ENCODE measurements at regions not wholly inside any gene's neighbourhood (a gene's known extent, or its start where the extent isn't known, plus 50 kb on each side); places are given as distances from the start of the nearest gene placed in this dataset.
"Not testable (repeated sequence)": the region's sequence is repeated elsewhere in the genome, so short reads cannot be mapped to it uniquely, and the experiment has no call there.

GRCh38 chr3:24682141-24682547 lies 187.5 kb upstream of the THRB start:
- H3K4me1 ChIP-seq (ENCODE audit: control insufficient read depth in 5 of 5, insufficient read depth in 5 of 5, low read length in 5 of 5) = peaks cover 0 to 7% (median 4%) of the 10 kb centered on the region in 5 donors
- H3K4me3 ChIP-seq (ENCODE audit: low read depth in 1 of 5, low read length in 5 of 5) = no peak overlapping the region
- no peak overlapping the region for H3K9ac ChIP-seq (ENCODE audit: low read length in 5 of 5)
- no peaks in the 10 kb centered on the region for H3K9me3 ChIP-seq (ENCODE audit: control insufficient read depth in 5 of 5, low read length in 5 of 5)
- no peak overlapping the region for H3K27ac ChIP-seq (ENCODE audit: low read depth, low read length)
- no peaks in the 10 kb centered on the region for H3K27me3 ChIP-seq (ENCODE audit: control insufficient read depth in 5 of 5, insufficient read depth in 4 of 5, low read length in 5 of 5)
- H3K36me3 ChIP-seq (ENCODE audit: control insufficient read depth in 5 of 5, insufficient read depth in 5 of 5, low read length in 5 of 5) = no peaks in the 10 kb centered on the region

DNA sequence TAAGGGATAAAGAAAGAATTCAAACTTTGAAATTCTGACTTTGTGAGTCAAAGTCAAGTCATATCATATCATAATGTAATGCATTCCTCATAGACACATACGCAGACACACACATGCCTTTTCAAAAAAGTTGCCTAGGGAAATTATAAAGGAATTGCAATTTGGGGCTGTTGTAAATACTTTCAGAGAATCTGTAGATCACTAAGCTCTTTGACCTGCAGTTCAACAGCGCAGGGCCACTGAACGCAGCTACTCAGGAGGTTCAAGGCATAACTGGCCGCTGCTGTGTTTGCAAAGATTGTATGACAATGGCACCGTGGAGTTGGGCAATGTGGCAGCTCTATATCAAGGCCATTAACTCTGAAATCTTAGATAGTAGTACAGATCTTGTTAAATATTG lies 188.4 kb upstream of the THRB start:
- Histone ChIP-seq H3K4me3 (ENCODE audit: low read depth in 1 of 5, low read length in 5 of 5) (no peak overlapping the region), H3K9ac (ENCODE audit: low read length in 5 of 5) (no peak overlapping the region), H3K9me3 (ENCODE audit: control insufficient read depth in 5 of 5, low read length in 5 of 5) (no peaks in the 10 kb centered on the region), H3K4me1 (ENCODE audit: control insufficient read depth in 5 of 5, insufficient read depth in 5 of 5, low read length in 5 of 5) (peaks cover 0 to 4% (median 0%) of the 10 kb centered on the region in 5 donors), H3K27ac (ENCODE audit: low read depth, low read length) (no peak overlapping the region), H3K36me3 (ENCODE audit: control insufficient read depth in 5 of 5, insufficient read depth in 5 of 5, low read length in 5 of 5) (no peaks in the 10 kb centered on the region), H3K27me3 (ENCODE audit: control insufficient read depth in 5 of 5, insufficient read depth in 4 of 5, low read length in 5 of 5) (no peaks in the 10 kb centered on the region)

DNA sequence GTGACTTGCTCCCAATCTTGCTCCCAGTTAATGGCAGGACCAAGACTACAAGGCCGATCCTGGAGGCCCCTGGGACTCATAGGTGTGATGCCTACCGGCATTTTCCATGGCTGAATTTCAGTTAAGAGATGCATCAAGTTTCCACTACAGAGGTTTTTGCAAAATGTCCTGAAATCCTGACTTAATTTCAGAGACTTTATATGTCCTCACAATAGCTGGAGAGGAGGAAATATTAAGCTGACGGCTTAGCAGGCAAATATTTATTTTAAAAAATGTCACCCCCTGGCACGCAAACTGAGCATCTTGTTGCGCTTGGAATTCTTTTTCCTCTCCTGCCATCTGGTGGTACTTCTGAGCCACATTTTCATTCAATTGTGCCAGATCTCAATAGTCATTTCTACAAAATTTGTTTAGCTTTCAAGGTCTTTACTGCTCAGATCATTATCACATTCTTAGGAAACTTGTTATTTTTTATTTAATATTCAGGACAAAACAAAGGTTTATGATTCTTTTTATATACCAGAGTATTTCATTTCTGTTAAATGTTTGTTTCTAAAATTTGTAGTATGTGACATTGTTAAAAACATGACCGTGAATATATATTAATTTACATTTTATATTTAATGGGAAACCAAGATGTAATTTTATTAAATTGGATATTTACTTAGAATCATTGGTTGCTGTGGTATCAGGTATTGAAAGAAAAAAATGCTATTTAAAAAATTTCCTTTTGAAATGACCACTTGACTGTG lies 189.2 kb upstream of the THRB start:
- Histone ChIP-seq H3K4me3 (ENCODE audit: low read depth in 1 of 5, low read length in 5 of 5) (no peak overlapping the region), H3K4me1 (ENCODE audit: control insufficient read depth in 5 of 5, insufficient read depth in 5 of 5, low read length in 5 of 5) (peaks cover 0 to 3% (median 0%) of the 10 kb centered on the region in 5 donors), H3K36me3 (ENCODE audit: control insufficient read depth in 5 of 5, insufficient read depth in 5 of 5, low read length in 5 of 5) (no peaks in the 10 kb centered on the region), H3K27ac (ENCODE audit: low read depth, low read length) (no peak overlapping the region), H3K27me3 (ENCODE audit: control insufficient read depth in 5 of 5, insufficient read depth in 4 of 5, low read length in 5 of 5) (no peaks in the 10 kb centered on the region), H3K9me3 (ENCODE audit: control insufficient read depth in 5 of 5, low read length in 5 of 5) (no peaks in the 10 kb centered on the region), H3K9ac (ENCODE audit: low read length in 5 of 5) (no peak overlapping the region)

DNA sequence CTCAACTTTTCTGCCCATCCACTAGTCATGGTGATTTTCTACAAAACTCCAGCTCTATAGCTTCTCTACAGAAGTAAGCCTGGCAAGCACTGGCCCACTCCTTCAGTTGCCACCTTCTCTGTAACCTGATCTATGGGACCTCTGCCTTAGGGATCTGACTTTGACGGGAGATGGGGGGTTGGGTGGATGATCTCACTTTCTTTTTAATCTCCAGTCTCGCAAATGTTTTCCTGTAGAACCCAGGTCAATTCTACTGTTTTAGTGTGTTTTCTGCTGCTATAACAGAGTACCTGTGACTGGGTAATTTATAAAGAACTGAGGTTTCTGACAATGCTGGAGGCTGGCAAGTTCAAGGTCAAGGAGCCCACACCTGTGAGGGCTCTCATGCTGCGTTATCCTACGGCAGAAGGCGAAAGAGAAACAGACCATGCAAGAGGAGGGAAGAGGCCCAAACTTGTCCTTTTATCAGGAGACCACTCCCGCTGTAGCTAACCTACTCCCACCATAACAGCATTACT lies 189.9 kb upstream of the THRB start:
- no peaks in the 10 kb centered on the region for H3K36me3 ChIP-seq (ENCODE audit: control insufficient read depth in 5 of 5, insufficient read depth in 5 of 5, low read length in 5 of 5)
- H3K4me1 ChIP-seq (ENCODE audit: control insufficient read depth in 5 of 5, insufficient read depth in 5 of 5, low read length in 5 of 5) = peaks cover 0 to 3% (median 0%) of the 10 kb centered on the region in 5 donors
- no peaks in the 10 kb centered on the region for H3K9me3 ChIP-seq (ENCODE audit: control insufficient read depth in 5 of 5, low read length in 5 of 5)
- H3K27ac ChIP-seq (ENCODE audit: low read depth, low read length) = no peak overlapping the region
- no peak overlapping the region for H3K4me3 ChIP-seq (ENCODE audit: low read depth in 1 of 5, low read length in 5 of 5)
- no peak overlapping the region for H3K9ac ChIP-seq (ENCODE audit: low read length in 5 of 5)
- no peaks in the 10 kb centered on the region for H3K27me3 ChIP-seq (ENCODE audit: control insufficient read depth in 5 of 5, insufficient read depth in 4 of 5, low read length in 5 of 5)

DNA sequence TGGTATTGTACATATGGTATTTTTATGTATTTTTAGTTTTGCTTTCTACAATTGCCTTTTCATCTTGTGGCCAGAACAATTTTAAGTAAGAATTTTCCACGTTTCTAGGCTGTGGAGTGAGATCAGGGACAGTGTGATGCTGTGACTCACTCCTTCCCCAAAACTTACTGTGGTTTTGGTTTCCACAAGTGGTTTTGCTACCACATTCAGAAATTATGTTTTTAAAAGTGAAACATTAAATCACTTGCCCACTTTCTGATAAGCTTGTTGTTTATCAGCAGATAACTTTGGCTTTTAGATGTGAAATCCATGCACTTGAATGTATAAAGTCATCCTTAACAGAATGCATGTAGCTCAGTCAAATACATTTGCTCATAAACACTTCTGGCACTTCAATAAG lies 192.2 kb upstream of the THRB start:
- Histone ChIP-seq H3K4me3 (ENCODE audit: low read depth in 1 of 5, low read length in 5 of 5) (no peak overlapping the region), H3K27me3 (ENCODE audit: control insufficient read depth in 5 of 5, insufficient read depth in 4 of 5, low read length in 5 of 5) (no peaks in the 10 kb centered on the region), H3K9ac (ENCODE audit: low read length in 5 of 5) (no peak overlapping the region), H3K36me3 (ENCODE audit: control insufficient read depth in 5 of 5, insufficient read depth in 5 of 5, low read length in 5 of 5) (no peaks in the 10 kb centered on the region), H3K4me1 (ENCODE audit: control insufficient read depth in 5 of 5, insufficient read depth in 5 of 5, low read length in 5 of 5) (peaks cover 0 to 3% (median 0%) of the 10 kb centered on the region in 5 donors), H3K9me3 (ENCODE audit: control insufficient read depth in 5 of 5, low read length in 5 of 5) (no peaks in the 10 kb centered on the region), H3K27ac (ENCODE audit: low read depth, low read length) (no peak overlapping the region)

GRCh38 chr3:24687671-24688070 lies 193.0 kb upstream of the THRB start:
- Histone ChIP-seq H3K4me1 (ENCODE audit: control insufficient read depth in 5 of 5, insufficient read depth in 5 of 5, low read length in 5 of 5) (peaks cover 0 to 3% (median 0%) of the 10 kb centered on the region in 5 donors), H3K27me3 (ENCODE audit: control insufficient read depth in 5 of 5, insufficient read depth in 4 of 5, low read length in 5 of 5) (no peaks in the 10 kb centered on the region), H3K36me3 (ENCODE audit: control insufficient read depth in 5 of 5, insufficient read depth in 5 of 5, low read length in 5 of 5) (no peaks in the 10 kb centered on the region), H3K9me3 (ENCODE audit: control insufficient read depth in 5 of 5, low read length in 5 of 5) (no peaks in the 10 kb centered on the region), H3K9ac (ENCODE audit: low read length in 5 of 5) (no peak overlapping the region), H3K27ac (ENCODE audit: low read depth, low read length) (no peak overlapping the region), H3K4me3 (ENCODE audit: low read depth in 1 of 5, low read length in 5 of 5) (no peak overlapping the region)

DNA sequence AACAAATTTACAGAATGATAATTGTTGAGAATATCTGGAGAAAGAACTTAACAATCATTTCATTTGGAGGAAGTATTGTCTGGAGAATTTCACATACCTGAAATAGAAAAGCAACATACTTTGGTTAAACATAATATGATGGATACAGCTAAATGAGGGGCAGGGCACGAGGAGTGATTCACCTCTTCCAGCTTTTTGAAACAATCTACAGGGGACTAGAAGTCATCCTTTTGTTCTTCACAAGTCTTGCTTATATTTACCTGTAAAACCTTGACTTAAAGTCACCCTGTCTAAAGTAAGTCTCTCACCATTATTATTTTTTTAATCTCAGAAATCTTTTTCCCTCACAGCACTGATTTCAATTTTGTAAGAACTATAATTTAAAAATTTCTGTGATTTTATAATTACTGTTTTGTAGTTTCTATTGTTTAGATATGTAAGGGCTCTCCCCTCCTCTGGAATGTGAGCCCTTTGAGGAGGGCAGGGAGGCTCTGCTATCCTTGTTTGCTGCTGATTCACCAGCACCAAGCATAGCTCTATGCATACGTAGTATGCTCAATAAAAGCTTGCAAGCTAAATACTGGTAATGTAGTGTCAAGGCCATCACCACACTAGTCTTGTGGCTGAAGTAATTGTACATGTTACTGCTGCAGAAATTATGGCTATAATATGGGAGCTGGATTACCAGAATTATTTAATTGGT lies 193.9 kb upstream of the THRB start:
- no peak overlapping the region for H3K9ac ChIP-seq (ENCODE audit: low read length in 5 of 5)
- no peak overlapping the region for H3K4me3 ChIP-seq (ENCODE audit: low read depth in 1 of 5, low read length in 5 of 5)
- no peak overlapping the region for H3K27ac ChIP-seq (ENCODE audit: low read depth, low read length)
- peaks cover 0 to 1% (median 0%) of the 10 kb centered on the region in 5 donors for H3K4me1 ChIP-seq (ENCODE audit: control insufficient read depth in 5 of 5, insufficient read depth in 5 of 5, low read length in 5 of 5)
- H3K36me3 ChIP-seq (ENCODE audit: control insufficient read depth in 5 of 5, insufficient read depth in 5 of 5, low read length in 5 of 5) = no peaks in the 10 kb centered on the region
- H3K9me3 ChIP-seq (ENCODE audit: control insufficient read depth in 5 of 5, low read length in 5 of 5) = no peaks in the 10 kb centered on the region
- H3K27me3 ChIP-seq (ENCODE audit: control insufficient read depth in 5 of 5, insufficient read depth in 4 of 5, low read length in 5 of 5) = no peaks in the 10 kb centered on the region

DNA sequence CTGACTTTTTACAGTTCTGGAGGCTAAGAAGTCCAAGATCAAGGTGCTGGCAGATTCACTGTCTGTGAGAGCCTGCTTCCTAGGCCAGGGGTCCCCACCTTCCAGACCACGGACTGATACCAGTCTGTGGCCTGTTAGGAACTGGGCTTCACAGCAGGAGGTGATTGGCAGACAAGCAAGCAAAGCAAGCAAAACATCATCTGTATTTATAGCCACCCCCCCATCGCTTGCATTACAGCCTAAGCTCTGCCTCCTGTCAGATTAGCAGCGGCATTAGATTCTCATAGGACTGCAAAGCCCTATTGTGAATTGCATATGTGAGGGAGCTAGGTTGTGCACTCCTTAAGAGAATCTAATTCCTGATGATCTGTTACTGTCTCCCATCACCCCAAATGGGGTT lies 194.7 kb upstream of the THRB start:
- Histone ChIP-seq H3K9ac (ENCODE audit: low read length in 5 of 5) (no peak overlapping the region), H3K27me3 (ENCODE audit: control insufficient read depth in 5 of 5, insufficient read depth in 4 of 5, low read length in 5 of 5) (no peaks in the 10 kb centered on the region), H3K4me3 (ENCODE audit: low read depth in 1 of 5, low read length in 5 of 5) (no peak overlapping the region), H3K4me1 (ENCODE audit: control insufficient read depth in 5 of 5, insufficient read depth in 5 of 5, low read length in 5 of 5) (no peaks in the 10 kb centered on the region), H3K9me3 (ENCODE audit: control insufficient read depth in 5 of 5, low read length in 5 of 5) (no peaks in the 10 kb centered on the region), H3K36me3 (ENCODE audit: control insufficient read depth in 5 of 5, insufficient read depth in 5 of 5, low read length in 5 of 5) (no peaks in the 10 kb centered on the region), H3K27ac (ENCODE audit: low read depth, low read length) (no peak overlapping the region)

DNA sequence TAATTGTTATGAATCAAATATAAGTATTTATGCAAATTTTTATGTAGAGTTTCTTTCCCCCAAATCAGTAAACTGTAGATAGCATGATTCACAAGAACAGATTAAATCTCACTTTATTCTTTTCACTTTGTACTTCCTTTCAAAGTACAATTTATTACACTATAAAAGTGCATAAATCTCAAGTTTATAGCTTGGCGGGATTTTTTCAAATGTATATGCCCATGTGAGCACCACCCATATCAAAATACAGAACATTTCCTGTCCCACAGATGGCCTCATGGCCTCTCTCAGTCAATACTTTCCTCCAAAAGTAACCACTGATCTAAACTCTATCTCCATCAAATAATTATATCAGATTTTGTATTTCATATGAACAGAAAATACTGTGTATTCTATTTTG lies 196.1 kb upstream of the THRB start:
- H3K4me1 ChIP-seq (ENCODE audit: control insufficient read depth in 5 of 5, insufficient read depth in 5 of 5, low read length in 5 of 5) = no peaks in the 10 kb centered on the region
- no peak overlapping the region for H3K4me3 ChIP-seq (ENCODE audit: low read depth in 1 of 5, low read length in 5 of 5)
- no peak overlapping the region for H3K9ac ChIP-seq (ENCODE audit: low read length in 5 of 5)
- H3K27me3 ChIP-seq (ENCODE audit: control insufficient read depth in 5 of 5, insufficient read depth in 4 of 5, low read length in 5 of 5) = no peaks in the 10 kb centered on the region
- no peak overlapping the region for H3K27ac ChIP-seq (ENCODE audit: low read depth, low read length)
- no peaks in the 10 kb centered on the region for H3K9me3 ChIP-seq (ENCODE audit: control insufficient read depth in 5 of 5, low read length in 5 of 5)
- no peaks in the 10 kb centered on the region for H3K36me3 ChIP-seq (ENCODE audit: control insufficient read depth in 5 of 5, insufficient read depth in 5 of 5, low read length in 5 of 5)

GRCh38 chr3:24699078-24699477 lies 204.4 kb upstream of the THRB start:
- not testable (repeated sequence) for H3K36me3 ChIP-seq (ENCODE audit: control insufficient read depth in 5 of 5, insufficient read depth in 5 of 5, low read length in 5 of 5); H3K4me3 ChIP-seq (ENCODE audit: low read depth in 1 of 5, low read length in 5 of 5); H3K9me3 ChIP-seq (ENCODE audit: control insufficient read depth in 5 of 5, low read length in 5 of 5); H3K9ac ChIP-seq (ENCODE audit: low read length in 5 of 5); H3K27me3 ChIP-seq (ENCODE audit: control insufficient read depth in 5 of 5, insufficient read depth in 4 of 5, low read length in 5 of 5); H3K4me1 ChIP-seq (ENCODE audit: control insufficient read depth in 5 of 5, insufficient read depth in 5 of 5, low read length in 5 of 5); H3K27ac ChIP-seq (ENCODE audit: low read depth, low read length)
